ENCODE measurements at regions not wholly inside any gene's neighbourhood (a gene's known extent, or its start where the extent isn't known, plus 50 kb on each side); places are given as distances from the start of the nearest gene placed in this dataset.

- Histone ChIP-seq H2BK5ac (ENCODE audit: low read depth, low read length) (no peak overlapping the region), H2AFZ (ENCODE audit: low read length) (no peak overlapping the region), H3K4ac (replicated peaks; ENCODE audit: insufficient read length, low read depth, low read length) (no peak overlapping the region), H3K4me1 (replicated peaks in 1 of 4; ENCODE audit: control insufficient read depth in 3 of 4, insufficient read depth in 4 of 4, low read length in 3 of 4) (no peaks in the 10 kb centered on the region), H3K4me2 (ENCODE audit: insufficient read depth in 1 of 2, low read depth in 2 of 2, low read length in 2 of 2) (no peak overlapping the region), H2BK20ac (ENCODE audit: low read length) (no peak overlapping the region), H3K36me3 (ENCODE audit: control insufficient read depth in 2 of 4, insufficient read depth in 4 of 4, low read length in 3 of 4) (no peaks in the 10 kb centered on the region), H3K27ac (ENCODE audit: low read depth, low read length) (no peak overlapping the region), H3K14ac (ENCODE audit: insufficient read length) (no peak overlapping the region), H3K9me3 (ENCODE audit: insufficient read depth in 2 of 2, low read depth in 1 of 2, low read length in 1 of 2) (peaks cover 15 to 17% of the 10 kb centered on the region in 2 experiments), H2AK5ac (ENCODE audit: low read depth, low read length) (no peak overlapping the region), H3K9ac (replicated peaks in 1 of 4; ENCODE audit: extremely low read depth in 1 of 4, low read depth in 3 of 4, low read length in 3 of 4) (no peak overlapping the region), H3K79me2 (ENCODE audit: control insufficient read depth in 1 of 2, insufficient read depth in 2 of 2, low read length in 2 of 2) (no peaks in the 10 kb centered on the region), H2BK120ac (replicated peaks; ENCODE audit: low read depth, low read length) (no peak overlapping the region), H3K23me2 (ENCODE audit: low read depth, low read length) (no peaks in the 10 kb centered on the region), H3K18ac (ENCODE audit: extremely low read depth, low read length) (no peak overlapping the region), H2BK15ac (ENCODE audit: low read length) (no peak overlapping the region), H3K23ac (ENCODE audit: insufficient read length) (no peak overlapping the region), H4K8ac (ENCODE audit: extremely low read depth, insufficient read depth, low read length) (no peak overlapping the region), H4K20me1 (replicated peaks in 1 of 2; ENCODE audit: control insufficient read depth in 1 of 2, insufficient read depth in 2 of 2, low read length in 2 of 2) (no peaks in the 10 kb centered on the region), H3K56ac (replicated peaks; ENCODE audit: insufficient read length, low read depth, low read length) (no peak overlapping the region), H3K4me3 (ENCODE audit: extremely low read depth in 1 of 4, insufficient read depth in 2 of 4, low read depth in 3 of 4, low read length in 4 of 4) (no peak overlapping the region), H3K27me3 (replicated peaks in 1 of 4; ENCODE audit: control insufficient read depth in 3 of 4, extremely low read depth in 1 of 4, insufficient read depth in 3 of 4, low read length in 3 of 4) (no peaks in the 10 kb centered on the region), H2BK12ac (ENCODE audit: low read depth, low read length) (no peak overlapping the region), H4K91ac (replicated peaks; ENCODE audit: insufficient read length, low read length) (no peak overlapping the region), H3K79me1 (ENCODE audit: low read depth, low read length) (no peaks in the 10 kb centered on the region), H4K5ac (ENCODE audit: insufficient read length, low read depth, low read length) (no peak overlapping the region)
- FAIRE-seq: no peak
- DNase-seq (ENCODE audit: low read depth in 1 of 2, low spot score in 2 of 2): no peak
- ChIA-PET POLR2A (ENCODE audit: partially characterized antibody) (no interaction called here), CTCF (ENCODE audit: partially characterized antibody) (interaction anchor here (1.0 kb wide), 1 partner anchor 34 kb away, joined by 3 read pairs; no protein-coding TSS in a partner anchor)
- 93% methylated on average over 2 of the region's 2 CpGs; no CpG with 5 or more reads in 1 of the 2 experiments for WGBS, 2 experiments (ENCODE audit: extremely low coverage in 1 of 2, insufficient coverage in 1 of 2, insufficient read length in 1 of 2, insufficient replicate concordance in 2 of 2, low coverage in 1 of 2, low lambda C conversion rate in 2 of 2, missing lambda C conversion rate in 1 of 2)
- TF ChIP-seq CHD2 (IDR thresholded peaks at IDR 0.05; ENCODE audit: low read length) (no peak), SRF (IDR thresholded peaks at IDR 0.05; ENCODE audit: low read depth, low read length) (no peak), SP2 (IDR thresholded peaks at IDR 0.05; ENCODE audit: low read length) (no peak), RBBP5 (IDR thresholded peaks at IDR 0.05; ENCODE audit: borderline replicate concordance, low read depth, low read length) (no peak), ATF3 (IDR thresholded peaks at IDR 0.05; ENCODE audit: insufficient read depth, low read depth, low read length) (no peak), SP1 (IDR thresholded peaks at IDR 0.05; ENCODE audit: low read depth, low read length) (no peak), KDM4A (IDR thresholded peaks at IDR 0.05; ENCODE audit: low read depth, low read length, severe bottlenecking) (no peak), EGR1 (IDR thresholded peaks at IDR 0.05; ENCODE audit: borderline replicate concordance, low read depth, low read length) (no peak)
Observed at GRCh38 chr6:91970700-91971099, 1383.8 kb upstream of the MAP3K7 start.

All from H1 (cell line).